H1 (cell line): ENCODE measurements at regions not wholly inside any gene's neighbourhood (a gene's known extent, or its start where the extent isn't known, plus 50 kb on each side); places are given as distances from the start of the nearest gene placed in this dataset.

Source experiments
- CTCF ChIA-PET: fragments of 300-600 bp; sonication (Branson Sonifier 250); formaldehyde crosslinking; loops from one replicate; lab custom pipeline; 2021; ENCODE audit not compliant: partially characterized antibody; lab: Charles Lee
- POLR2A ChIA-PET: fragments of 300-600 bp; sonication (Branson Sonifier 250); formaldehyde crosslinking; loops from one replicate; lab custom pipeline; 2021; ENCODE audit warnings: inconsistent platforms; ENCODE audit not compliant: partially characterized antibody; lab: Charles Lee
- DNase-seq, 2 experiments: peaks; one replicate each; pipeline versions ENCODE4 v3.0.0 to v3.0.0-alpha.2; 2010 to 2022; ENCODE audit warnings: low spot score in 2 of 2, low read depth in 1 of 2, mixed read lengths in 1 of 2
- FAIRE-seq: peaks from 2 replicates; lab custom pipeline; 2011; peaks lifted over from hg19 to GRCh38; lab: Jason Lieb, UNC
- H2AFZ ChIP-seq: 2 replicates; pipeline ENCODE4 v1.8.1; 2012; ENCODE audit warnings: low read length, inconsistent platforms
- H2AK5ac ChIP-seq: 2 replicates; pipeline ENCODE4 v1.6.1; 2013; ENCODE audit warnings: low read depth, low read length
- H2BK120ac ChIP-seq: replicated peaks from 2 replicates; pipeline ENCODE3; 2013; ENCODE audit warnings: low read depth, low read length, inconsistent platforms
- H2BK12ac ChIP-seq: 2 replicates; pipeline ENCODE4 v1.6.1; 2013; ENCODE audit warnings: low read depth, low read length
- H2BK15ac ChIP-seq: 2 replicates; pipeline ENCODE4 v1.6.1; 2013; ENCODE audit warnings: low read length
- H2BK20ac ChIP-seq: 2 replicates; pipeline ENCODE4 v1.6.1; 2013; ENCODE audit warnings: low read length
- H2BK5ac ChIP-seq: 2 replicates; pipeline ENCODE4 v1.6.1; 2013; ENCODE audit warnings: low read depth, low read length
- H3K14ac ChIP-seq: 2 replicates; pipeline ENCODE4 v1.6.1; 2013; ENCODE audit warnings: inconsistent platforms; ENCODE audit not compliant: insufficient read length
- H3K18ac ChIP-seq: 2 replicates; pipeline ENCODE4 v1.6.1; 2013; ENCODE audit warnings: low read length; ENCODE audit errors: extremely low read depth
- H3K23ac ChIP-seq: 2 replicates; pipeline ENCODE4 v1.6.1; 2013; ENCODE audit warnings: inconsistent platforms; ENCODE audit not compliant: insufficient read length
- H3K23me2 ChIP-seq: 2 replicates; pipeline ENCODE4 v1.6.1; 2013; ENCODE audit warnings: low read depth, low read length
- H3K27ac ChIP-seq: 2 replicates; pipeline ENCODE4 v1.6.1; 2011; ENCODE audit warnings: low read depth, low read length, inconsistent platforms
- H3K27me3 ChIP-seq, 4 experiments: replicated peaks in 1 of 4; 1 replicate in 1 of 4; 2 replicates in 3 of 4; pipeline versions ENCODE4 v1.6.1 to v1.8.1; 2011 to 2013; ENCODE audit warnings: low read length in 3 of 4, mild to moderate bottlenecking in 3 of 4, inconsistent platforms in 2 of 4, mixed read lengths in 2 of 4, moderate library complexity in 1 of 4; ENCODE audit not compliant: control insufficient read depth in 3 of 4, insufficient read depth in 3 of 4; ENCODE audit errors: extremely low read depth in 1 of 4
- H3K36me3 ChIP-seq, 4 experiments: 2 replicates each; pipeline versions ENCODE4 v1.6.1 to v1.8.1; 2011 to 2013; ENCODE audit warnings: mild to moderate bottlenecking in 4 of 4, low read length in 3 of 4, moderate library complexity in 2 of 4, control low read depth in 1 of 4, inconsistent platforms in 1 of 4; ENCODE audit not compliant: insufficient read depth in 4 of 4, control insufficient read depth in 2 of 4
- H3K4ac ChIP-seq: replicated peaks from 2 replicates; pipeline ENCODE3; 2013; ENCODE audit warnings: low read length, low read depth, mixed read lengths, inconsistent platforms; ENCODE audit not compliant: insufficient read length
- H3K4me1 ChIP-seq, 4 experiments: replicated peaks in 1 of 4; 1 replicate in 1 of 4; 2 replicates in 3 of 4; pipeline versions ENCODE4 v1.6.1 to v1.8.1; 2011 to 2013; ENCODE audit warnings: low read length in 3 of 4, inconsistent platforms in 2 of 4, mixed read lengths in 1 of 4; ENCODE audit not compliant: insufficient read depth in 4 of 4, control insufficient read depth in 3 of 4
- H3K4me2 ChIP-seq, 2 experiments: 2 replicates each; pipeline versions ENCODE4 v1.6.1 to v1.8.1; 2011 to 2013; ENCODE audit warnings: low read depth in 2 of 2, low read length in 2 of 2, control low read depth in 1 of 2, inconsistent platforms in 1 of 2, mild to moderate bottlenecking in 1 of 2; ENCODE audit not compliant: insufficient read depth in 1 of 2
- H3K4me3 ChIP-seq, 4 experiments: fragments of 200-600, 300-600 bp in 1 of 4; sonication (generic), shearing (Covaris generic), sonication (Bioruptor Twin) in 1 of 4; 2 replicates each; pipeline versions ENCODE4 v1.5.1 to v1.8.1; 2011 to 2016; ENCODE audit warnings: low read length in 4 of 4, low read depth in 3 of 4, control low read depth in 2 of 4, inconsistent platforms in 2 of 4, mild to moderate bottlenecking in 2 of 4, mixed read lengths in 1 of 4, moderate library complexity in 1 of 4; ENCODE audit not compliant: insufficient read depth in 2 of 4; ENCODE audit errors: extremely low read depth in 1 of 4
- H3K56ac ChIP-seq: replicated peaks from 2 replicates; pipeline ENCODE3; 2013; ENCODE audit warnings: low read depth, mild to moderate bottlenecking, mixed read lengths, low read length, inconsistent platforms; ENCODE audit not compliant: insufficient read length
- H3K79me1 ChIP-seq: 2 replicates; pipeline ENCODE4 v1.6.1; 2013; ENCODE audit warnings: low read depth, low read length, control low read depth
- H3K79me2 ChIP-seq, 2 experiments: 2 replicates each; pipeline versions ENCODE4 v1.6.1 to v1.8.1; 2012 to 2013; ENCODE audit warnings: low read length in 2 of 2, mild to moderate bottlenecking in 2 of 2, inconsistent platforms in 1 of 2; ENCODE audit not compliant: insufficient read depth in 2 of 2, control insufficient read depth in 1 of 2
- H3K9ac ChIP-seq, 4 experiments: replicated peaks in 1 of 4; 1 replicate in 1 of 4; 2 replicates in 3 of 4; pipeline versions ENCODE4 v1.6.1 to v1.8.1; 2011 to 2013; ENCODE audit warnings: low read depth in 3 of 4, low read length in 3 of 4, control low read depth in 2 of 4, mild to moderate bottlenecking in 2 of 4, moderate library complexity in 2 of 4, inconsistent platforms in 1 of 4; ENCODE audit errors: extremely low read depth in 1 of 4
- H3K9me3 ChIP-seq, 2 experiments: 2 replicates each; pipeline versions ENCODE4 v1.6.1 to v1.8.1; 2012 to 2013; ENCODE audit warnings: mild to moderate bottlenecking in 2 of 2, moderate library complexity in 2 of 2, control low read depth in 1 of 2, inconsistent platforms in 1 of 2, low read depth in 1 of 2, low read length in 1 of 2, mixed read lengths in 1 of 2; ENCODE audit not compliant: insufficient read depth in 2 of 2
- H4K20me1 ChIP-seq, 2 experiments: replicated peaks in 1 of 2; 2 replicates each; pipeline versions ENCODE3 to v1.8.1; 2011 to 2013; ENCODE audit warnings: inconsistent platforms in 2 of 2, low read length in 2 of 2, mild to moderate bottlenecking in 1 of 2; ENCODE audit not compliant: insufficient read depth in 2 of 2, control insufficient read depth in 1 of 2
- H4K5ac ChIP-seq: 2 replicates; pipeline ENCODE4 v1.6.1; 2013; ENCODE audit warnings: low read length, low read depth, mixed read lengths, inconsistent platforms; ENCODE audit not compliant: insufficient read length
- H4K8ac ChIP-seq: 2 replicates; pipeline ENCODE4 v1.8.0; 2013; ENCODE audit warnings: mild to moderate bottlenecking, moderate library complexity, low read length, inconsistent platforms; ENCODE audit not compliant: insufficient read depth; ENCODE audit errors: extremely low read depth
- H4K91ac ChIP-seq: replicated peaks from 2 replicates; pipeline ENCODE3; 2013; ENCODE audit warnings: low read length, mixed read lengths, inconsistent platforms; ENCODE audit not compliant: insufficient read length
- RXRA ChIP-seq: IDR thresholded peaks from 2 replicates; pipeline ENCODE4 v1.6.1; 2011; ENCODE audit warnings: low read depth, mild to moderate bottlenecking, low read length, moderate library complexity; ENCODE audit not compliant: insufficient read depth
- WGBS, 2 experiments: shearing (Covaris generic) in 1 of 2; methylation state at CpG; one replicate each; pipeline versions ENCODE4 v1.1.6 to v1.1.7; 2013 to 2015; ENCODE audit warnings: low lambda C conversion rate in 2 of 2, mixed read lengths in 2 of 2, inconsistent platforms in 1 of 2, low coverage in 1 of 2, missing lambda C conversion rate in 1 of 2; ENCODE audit not compliant: insufficient replicate concordance in 2 of 2, insufficient coverage in 1 of 2, insufficient read length in 1 of 2; ENCODE audit errors: extremely low coverage in 1 of 2, missing lambda C conversion rate in 1 of 2; 5-methylcytosine and 5-hydroxymethylcytosine counted together

DNA sequence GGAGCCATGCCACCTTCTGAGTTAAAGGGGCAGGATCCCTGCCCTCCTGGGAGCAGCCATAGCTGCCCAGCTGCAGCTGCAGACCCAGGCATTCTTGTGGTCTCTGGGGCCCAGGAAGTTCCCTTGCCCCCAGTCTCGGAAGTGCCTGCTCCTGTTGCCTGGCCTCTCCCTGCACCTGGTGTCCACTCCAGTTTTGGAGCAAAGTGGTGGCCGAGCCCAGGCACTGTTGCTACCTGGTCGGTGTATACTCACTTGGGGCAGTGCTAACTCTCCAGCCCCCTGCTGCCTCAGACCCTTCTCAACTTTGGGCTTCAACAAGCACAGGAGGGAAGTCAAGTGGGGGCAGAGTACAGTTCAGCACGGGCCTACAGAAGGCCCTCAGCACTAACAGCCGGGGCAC lies 352.9 kb upstream of the NCAM2 start:
- Histone ChIP-seq H3K9me3 (peaks cover 7 to 13% of the 10 kb centered on the region in 2 experiments; a peak in 3 of 4 replicates), H2AFZ (no peak overlapping the region), H2BK15ac (no peak overlapping the region), H3K27me3 (no peaks in the 10 kb centered on the region), H3K4me3 (no peak overlapping the region)
- TF ChIP-seq RXRA = no peak
- TF ChIP-seq, all 59 proteins: peak for 0
- Histone ChIP-seq H2BK120ac (no peak overlapping the region), H2AK5ac (no peak overlapping the region), H3K9ac (no peak overlapping the region), H3K79me1 (no peaks in the 10 kb centered on the region), H3K56ac (no peak overlapping the region), H4K8ac (no peak overlapping the region), H3K36me3 (no peaks in the 10 kb centered on the region), H2BK12ac (no peak overlapping the region), H3K14ac (no peak overlapping the region), H4K91ac (no peak overlapping the region), H2BK20ac (no peak overlapping the region), H3K79me2 (no peaks in the 10 kb centered on the region), H3K4ac (no peak overlapping the region), H3K18ac (no peak overlapping the region), H3K27ac (no peak overlapping the region), H4K20me1 (no peaks in the 10 kb centered on the region), H4K5ac (no peak overlapping the region), H3K4me2 (no peak overlapping the region), H3K23ac (no peak overlapping the region), H3K4me1 (no peaks in the 10 kb centered on the region), H2BK5ac (no peak overlapping the region), H3K23me2 (no peaks in the 10 kb centered on the region)
- 84% methylated on average over 4 of the region's 5 CpGs; no CpG with 5 or more reads in 1 of the 2 experiments for WGBS, 2 experiments
- POLR2A ChIA-PET = no interaction called here
- DNase-seq = no peak
- CTCF ChIA-PET = interaction anchor here (0.5 kb wide), 1 partner anchor 508 kb away, joined by 3 read pairs; no protein-coding TSS in a partner anchor
- no peak for FAIRE-seq
